ENCODE measurements at regions not wholly inside any gene's neighbourhood (a gene's known extent, or its start where the extent isn't known, plus 50 kb on each side); places are given as distances from the start of the nearest gene placed in this dataset.

- no peak for TF ChIP-seq CTCF (IDR thresholded peaks at IDR 0.05; ENCODE audit: low read length)
- TF ChIP-seq EZH2 (optimal IDR thresholded peaks at IDR 0.05; ENCODE audit: low read depth, low read length) = no peak
These were observed 225.2 kb upstream of the BTG1 start for GRCh38 chr12:92370828-92371227.
